ENCODE measurements at regions not wholly inside any gene's neighbourhood (a gene's known extent, or its start where the extent isn't known, plus 50 kb on each side); places are given as distances from the start of the nearest gene placed in this dataset.

GRCh38 chr7:12080006-12080405 is 131.1 kb upstream of the TMEM106B start:
- no peak for TF ChIP-seq CTCF (IDR thresholded peaks at IDR 0.05; ENCODE audit: poor library complexity)
- TF ChIP-seq EZH2phosphoT487 (IDR thresholded peaks at IDR 0.05; ENCODE audit: low read depth, severe bottlenecking, unreplicated experiment), result no peak
- no peak for TF ChIP-seq EZH2 (IDR thresholded peaks at IDR 0.05; ENCODE audit: borderline replicate concordance)

Data from hepatocyte (in vitro differentiated cells).